ENCODE measurements at regions not wholly inside any gene's neighbourhood (a gene's known extent, or its start where the extent isn't known, plus 50 kb on each side); places are given as distances from the start of the nearest gene placed in this dataset.

DNA sequence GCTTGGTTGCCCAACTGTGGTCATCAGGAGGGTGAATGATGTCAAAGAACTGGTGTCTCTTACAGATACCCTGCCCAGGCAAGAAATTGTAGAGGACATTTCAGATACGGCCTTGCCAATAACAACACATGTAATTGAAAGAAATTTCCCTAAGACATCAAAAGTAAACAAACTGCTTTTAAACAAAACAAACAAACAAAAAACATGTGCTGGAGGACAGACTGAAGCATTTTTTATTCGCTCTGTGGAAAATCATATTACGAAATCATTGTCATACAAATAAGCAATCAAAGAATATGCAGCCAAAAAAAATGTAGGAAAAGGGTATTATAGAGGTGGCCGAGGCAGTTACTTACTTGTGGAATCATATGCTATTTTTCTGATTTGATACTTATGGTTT is 52.1 kb upstream of the MYEOV start:
- no peak for TF ChIP-seq ZFX (IDR thresholded peaks at IDR 0.05)
- TF ChIP-seq, protein P1, sequence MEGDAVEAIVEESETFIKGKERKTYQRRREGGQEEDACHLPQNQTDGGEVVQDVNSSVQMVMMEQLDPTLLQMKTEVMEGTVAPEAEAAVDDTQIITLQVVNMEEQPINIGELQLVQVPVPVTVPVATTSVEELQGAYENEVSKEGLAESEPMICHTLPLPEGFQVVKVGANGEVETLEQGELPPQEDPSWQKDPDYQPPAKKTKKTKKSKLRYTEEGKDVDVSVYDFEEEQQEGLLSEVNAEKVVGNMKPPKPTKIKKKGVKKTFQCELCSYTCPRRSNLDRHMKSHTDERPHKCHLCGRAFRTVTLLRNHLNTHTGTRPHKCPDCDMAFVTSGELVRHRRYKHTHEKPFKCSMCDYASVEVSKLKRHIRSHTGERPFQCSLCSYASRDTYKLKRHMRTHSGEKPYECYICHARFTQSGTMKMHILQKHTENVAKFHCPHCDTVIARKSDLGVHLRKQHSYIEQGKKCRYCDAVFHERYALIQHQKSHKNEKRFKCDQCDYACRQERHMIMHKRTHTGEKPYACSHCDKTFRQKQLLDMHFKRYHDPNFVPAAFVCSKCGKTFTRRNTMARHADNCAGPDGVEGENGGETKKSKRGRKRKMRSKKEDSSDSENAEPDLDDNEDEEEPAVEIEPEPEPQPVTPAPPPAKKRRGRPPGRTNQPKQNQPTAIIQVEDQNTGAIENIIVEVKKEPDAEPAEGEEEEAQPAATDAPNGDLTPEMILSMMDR (conservative IDR thresholded peaks at IDR 0.05) = no peak
- H3K27ac ChIP-seq = no peak overlapping the region

DNA sequence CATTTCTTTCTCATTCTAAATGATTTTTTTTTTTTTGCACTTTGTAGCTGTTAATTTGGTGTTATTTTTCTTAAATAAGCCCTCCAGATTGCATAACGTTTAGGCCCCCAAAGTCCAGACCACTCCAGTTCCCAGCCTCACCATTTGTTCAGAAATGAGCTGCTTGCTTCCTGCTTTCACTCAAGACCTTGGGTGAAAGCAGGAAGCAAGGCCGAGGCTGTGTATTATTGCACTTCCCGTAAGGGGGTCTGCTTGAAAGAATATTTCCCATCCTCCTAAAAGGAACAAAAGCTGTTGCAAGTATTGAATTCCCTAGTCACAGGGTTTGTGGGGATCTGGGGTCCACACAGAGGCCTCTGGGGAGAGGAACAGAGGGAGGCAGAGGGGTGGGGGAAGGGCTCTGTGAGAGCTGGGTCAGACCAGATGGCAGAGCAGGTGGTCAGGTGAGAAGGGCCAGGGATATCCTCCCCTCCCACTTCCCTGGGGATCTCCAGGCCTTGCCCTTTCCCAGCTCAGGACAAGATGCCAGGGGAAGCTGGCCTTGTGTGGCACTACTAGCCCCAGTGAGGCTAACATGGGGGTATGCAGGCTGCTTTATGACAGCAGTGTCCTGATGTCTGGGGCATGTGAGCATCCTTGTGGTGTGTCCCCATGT is 51.6 kb upstream of the MYEOV start:
- TF ChIP-seq, protein P1 (conservative IDR thresholded peaks at IDR 0.05) = no peak
- no peak for TF ChIP-seq ZFX (IDR thresholded peaks at IDR 0.05)
- no peak overlapping the region for H3K27ac ChIP-seq

DNA sequence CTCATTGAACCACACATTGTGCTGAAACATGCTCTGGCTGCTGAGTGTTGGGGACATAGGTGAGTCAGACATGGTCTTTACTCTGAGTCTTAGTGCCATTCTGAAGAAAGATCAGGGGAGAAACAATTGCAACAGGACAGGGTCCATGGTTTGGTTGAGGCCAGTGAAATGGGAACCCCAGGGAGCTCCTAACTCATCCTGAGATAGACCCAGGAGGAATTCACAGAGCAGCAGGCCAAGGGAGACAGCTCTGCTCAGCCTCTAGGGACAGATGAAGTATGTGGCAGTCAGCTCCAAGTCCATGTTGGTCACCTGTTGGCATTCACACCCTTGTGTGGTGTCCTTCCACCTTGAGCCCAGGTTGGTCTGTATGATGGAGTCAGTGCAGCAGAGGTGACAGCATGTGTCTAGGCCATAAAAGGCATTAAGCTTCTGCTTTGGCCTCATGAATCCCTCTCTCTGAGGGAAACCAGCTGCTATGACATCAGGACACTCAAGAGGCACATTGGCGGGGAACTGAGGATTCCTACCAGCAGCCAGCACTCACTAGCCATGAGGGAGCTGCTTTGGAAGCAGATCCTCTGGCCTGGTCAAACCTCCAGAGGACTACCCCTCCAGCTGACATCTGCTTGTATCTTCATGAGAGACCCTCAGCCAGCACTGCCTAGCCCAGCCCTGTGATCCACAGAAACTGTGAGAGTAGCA is 50.3 kb upstream of the MYEOV start:
- TF ChIP-seq, protein P1 (conservative IDR thresholded peaks at IDR 0.05) = no peak
- TF ChIP-seq ZFX (IDR thresholded peaks at IDR 0.05) = no peak
- H3K27ac ChIP-seq = no peak overlapping the region

Measured in C4-2B (cell line).